ENCODE measurements at regions not wholly inside any gene's neighbourhood (a gene's known extent, or its start where the extent isn't known, plus 50 kb on each side); places are given as distances from the start of the nearest gene placed in this dataset.

- no peaks in the 10 kb centered on the region for H3K79me2 ChIP-seq (ENCODE audit: control insufficient read depth, insufficient read depth, low read length)
- H3K27ac ChIP-seq (ENCODE audit: insufficient read depth, low read depth, low read length) = no peak overlapping the region
- intact Hi-C loops (cut with micrococcal nuclease) = no loop called here
- BruUV-seq (replicated peaks) = no TSS peak
- FAIRE-seq = no peak
- DNase-seq (ENCODE audit: low read depth, low spot score) = no peak
- no peak overlapping the region for H3K4me3 ChIP-seq (replicated peaks in 1 of 3; ENCODE audit: insufficient read depth in 1 of 3, low read depth in 1 of 3, low read length in 3 of 3)
- H3K4me2 ChIP-seq (ENCODE audit: insufficient read depth, low read length) = no peak overlapping the region
- H3K9me1 ChIP-seq (replicated peaks; ENCODE audit: control insufficient read depth, extremely low read depth, insufficient read depth, low read length) = no peaks in the 10 kb centered on the region
- no peaks in the 10 kb centered on the region for H3K4me1 ChIP-seq (ENCODE audit: control insufficient read depth, extremely low read depth, insufficient read depth, low read length)
- no peaks in the 10 kb centered on the region for H3K27me3 ChIP-seq (ENCODE audit: control insufficient read depth in 2 of 2, insufficient read depth in 2 of 2, low read length in 2 of 2)
- no peaks in the 10 kb centered on the region for H3K36me3 ChIP-seq (ENCODE audit: control insufficient read depth in 2 of 2, extremely low read depth in 1 of 2, insufficient read depth in 2 of 2, low read length in 2 of 2)
- ChIA-PET CTCF (no interaction called here), POLR2A (no interaction called here)
- H4K20me1 ChIP-seq (replicated peaks; ENCODE audit: control insufficient read depth, extremely low read depth, insufficient read depth, low read length) = no peaks in the 10 kb centered on the region
- no peak for TF ChIP-seq EZH2 (IDR thresholded peaks at IDR 0.05; ENCODE audit: borderline replicate concordance, low read depth, low read length, severe bottlenecking)
- TF ChIP-seq CTCF (IDR thresholded peaks at IDR 0.05; ENCODE audit: extremely low read depth in 1 of 2, insufficient read depth in 1 of 2, low read depth in 1 of 2, low read length in 2 of 2) = no peak
- no peak for TF ChIP-seq MYC (IDR thresholded peaks at IDR 0.05; ENCODE audit: low read depth, low read length)
- no peak for TF ChIP-seq FOS (IDR thresholded peaks at IDR 0.05; ENCODE audit: borderline replicate concordance, insufficient read depth, low read length)
- TF ChIP-seq GATA2 (IDR thresholded peaks at IDR 0.05; ENCODE audit: insufficient read depth, insufficient read length, low read depth, low read length) = no peak
- TF ChIP-seq POLR2AphosphoS5 (IDR thresholded peaks at IDR 0.05; ENCODE audit: insufficient read depth, low read depth, low read length) = no peak
- no peak for TF ChIP-seq JUN (IDR thresholded peaks at IDR 0.05; ENCODE audit: borderline replicate concordance, insufficient read depth, insufficient read length, low read depth)
- TF ChIP-seq MAX (IDR thresholded peaks at IDR 0.05; ENCODE audit: insufficient read depth, insufficient read length) = no peak
- TF ChIP-seq POLR2A (IDR thresholded peaks at IDR 0.05; ENCODE audit: low read depth, low read length) = no peak
- no peak overlapping the region for H2AFZ ChIP-seq (ENCODE audit: low read depth, low read length)
- no peak overlapping the region for H3K9ac ChIP-seq (replicated peaks; ENCODE audit: extremely low read depth, insufficient read depth, low read length)
- H3K9me3 ChIP-seq (replicated peaks; ENCODE audit: control insufficient read depth, insufficient read depth, low read length) = peaks cover 8% of the 10 kb centered on the region
- dilution Hi-C loops (cut with MboI; ENCODE audit: extremely low pct_ligation_motif_present, low sequenced_read_pairs) = no loop called here
These were observed 126.8 kb upstream of the UBE3A start for GRCh38 chr15:25565470-25566264.
